ENCODE measurements at regions not wholly inside any gene's neighbourhood (a gene's known extent, or its start where the extent isn't known, plus 50 kb on each side); places are given as distances from the start of the nearest gene placed in this dataset.

- no peak for DNase-seq (ENCODE audit: low read depth)
- TF ChIP-seq CTCF (conservative IDR thresholded peaks at IDR 0.05; ENCODE audit: low read depth, low read length) = no peak
- H3K4me3 ChIP-seq (ENCODE audit: low read length) = no peak overlapping the region
Measured at GRCh38 chr7:115227473-115228235, 305.8 kb downstream of the MDFIC start.

GRCh38 chr7:115226410-115226809 is 304.5 kb downstream of the MDFIC start:
- no peak for DNase-seq (ENCODE audit: low read depth)
- no peak overlapping the region for H3K4me3 ChIP-seq (ENCODE audit: low read length)
- TF ChIP-seq CTCF (conservative IDR thresholded peaks at IDR 0.05; ENCODE audit: low read depth, low read length) = no peak

- no peak overlapping the region for H3K4me3 ChIP-seq (ENCODE audit: low read length)
- no peak for DNase-seq (ENCODE audit: low read depth)
- TF ChIP-seq CTCF (conservative IDR thresholded peaks at IDR 0.05; ENCODE audit: low read depth, low read length) = no peak
Measured at GRCh38 chr7:115224922-115225321, 303.0 kb downstream of the MDFIC start.

- no peak for DNase-seq (ENCODE audit: low read depth)
- no peak overlapping the region for H3K4me3 ChIP-seq (ENCODE audit: low read length)
- TF ChIP-seq CTCF (conservative IDR thresholded peaks at IDR 0.05; ENCODE audit: low read depth, low read length) = no peak
Measured at GRCh38 chr7:115223959-115224358, 302.1 kb downstream of the MDFIC start.

GRCh38 chr7:115221456-115221855 is 299.6 kb downstream of the MDFIC start:
- DNase-seq (ENCODE audit: low read depth) = no peak

GRCh38 chr7:115218076-115218475 is 296.2 kb downstream of the MDFIC start:
- DNase-seq (ENCODE audit: low read depth) = no peak
- no peak for TF ChIP-seq CTCF (conservative IDR thresholded peaks at IDR 0.05; ENCODE audit: low read depth, low read length)
- H3K4me3 ChIP-seq (ENCODE audit: low read length) = no peak overlapping the region

More at GRCh38 chr7:115221456-115221855, 299.6 kb downstream of the MDFIC start:
- TF ChIP-seq CTCF (conservative IDR thresholded peaks at IDR 0.05; ENCODE audit: low read depth, low read length) = no peak
- no peak overlapping the region for H3K4me3 ChIP-seq (ENCODE audit: low read length)

GRCh38 chr7:115217373-115217772 is 295.5 kb downstream of the MDFIC start:
- DNase-seq (ENCODE audit: low read depth) = no peak
- no peak for TF ChIP-seq CTCF (conservative IDR thresholded peaks at IDR 0.05; ENCODE audit: low read depth, low read length)
- no peak overlapping the region for H3K4me3 ChIP-seq (ENCODE audit: low read length)
